Fibroblast of lung (primary cell): ENCODE measurements at regions not wholly inside any gene's neighbourhood (a gene's known extent, or its start where the extent isn't known, plus 50 kb on each side); places are given as distances from the start of the nearest gene placed in this dataset.

Experiments
- EZH2 ChIP-seq: IDR thresholded peaks from 2 replicates; pipeline ENCODE4 v1.5.1; 2012; ENCODE audit warnings: low read length, control low read depth, mild to moderate bottlenecking; ENCODE audit errors: missing control alignments
- TF ChIP-seq, protein P1 (sequence below), 2 donors: IDR thresholded peaks in 1 of 2; conservative IDR thresholded peaks in 1 of 2; 1 replicate in 1 of 2; 2 replicates in 1 of 2; pipeline ENCODE4 v1.5.1; 2011 to 2012; ENCODE audit warnings: low read length in 2 of 2, control low read depth in 1 of 2, inconsistent platforms in 1 of 2, low read depth in 1 of 2, mild to moderate bottlenecking in 1 of 2

DNA sequence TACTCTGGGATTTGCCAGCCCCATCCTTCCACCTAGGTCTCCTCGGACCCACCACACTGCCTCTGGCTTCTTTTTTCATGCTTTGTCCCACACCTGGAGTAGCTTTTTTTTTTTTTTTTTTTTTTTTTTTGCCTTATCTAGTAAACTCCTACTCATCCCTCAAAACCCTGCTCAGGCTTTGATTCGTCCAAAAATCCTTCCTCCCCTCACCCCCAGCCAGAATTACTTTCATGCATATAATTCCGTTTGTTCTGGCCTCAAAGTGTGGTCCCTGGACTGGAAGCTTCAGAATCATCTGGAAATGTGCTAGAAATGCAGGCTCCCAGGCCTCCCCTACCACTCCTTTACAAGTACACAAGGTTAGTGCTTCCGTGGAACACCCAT is 320.1 kb downstream of the PTTG2 start:
- TF ChIP-seq, protein P1, sequence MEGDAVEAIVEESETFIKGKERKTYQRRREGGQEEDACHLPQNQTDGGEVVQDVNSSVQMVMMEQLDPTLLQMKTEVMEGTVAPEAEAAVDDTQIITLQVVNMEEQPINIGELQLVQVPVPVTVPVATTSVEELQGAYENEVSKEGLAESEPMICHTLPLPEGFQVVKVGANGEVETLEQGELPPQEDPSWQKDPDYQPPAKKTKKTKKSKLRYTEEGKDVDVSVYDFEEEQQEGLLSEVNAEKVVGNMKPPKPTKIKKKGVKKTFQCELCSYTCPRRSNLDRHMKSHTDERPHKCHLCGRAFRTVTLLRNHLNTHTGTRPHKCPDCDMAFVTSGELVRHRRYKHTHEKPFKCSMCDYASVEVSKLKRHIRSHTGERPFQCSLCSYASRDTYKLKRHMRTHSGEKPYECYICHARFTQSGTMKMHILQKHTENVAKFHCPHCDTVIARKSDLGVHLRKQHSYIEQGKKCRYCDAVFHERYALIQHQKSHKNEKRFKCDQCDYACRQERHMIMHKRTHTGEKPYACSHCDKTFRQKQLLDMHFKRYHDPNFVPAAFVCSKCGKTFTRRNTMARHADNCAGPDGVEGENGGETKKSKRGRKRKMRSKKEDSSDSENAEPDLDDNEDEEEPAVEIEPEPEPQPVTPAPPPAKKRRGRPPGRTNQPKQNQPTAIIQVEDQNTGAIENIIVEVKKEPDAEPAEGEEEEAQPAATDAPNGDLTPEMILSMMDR (conservative IDR thresholded peaks at IDR 0.05 in 1 of 2, IDR thresholded peaks at IDR 0.05 in 1 of 2; ENCODE audit: low read depth in 1 of 2, low read length in 2 of 2): no peak
- no peak for TF ChIP-seq EZH2
